Left ventricle myocardium inferior (tissue), 1 donor: ENCODE measurements at regions not wholly inside any gene's neighbourhood (a gene's known extent, or its start where the extent isn't known, plus 50 kb on each side); places are given as distances from the start of the nearest gene placed in this dataset.

Source experiments
- DNase-seq: peaks from one replicate; pipeline ENCODE4 v3.0.0-alpha.2; 2020
- H3K27ac ChIP-seq: fragments of 200-600 bp; replicated peaks from 2 replicates; pipeline ENCODE4 v1.8.0; 2021
- H3K27me3 ChIP-seq: fragments of 200-600 bp; 2 replicates; pipeline ENCODE4 v1.8.0; 2021; ENCODE audit warnings: low read depth
- H3K36me3 ChIP-seq: fragments of 200-600 bp; 2 replicates; pipeline ENCODE4 v1.8.0; 2021
- H3K4me1 ChIP-seq: fragments of 200-600 bp; 2 replicates; pipeline ENCODE4 v1.8.0; 2021
- H3K4me3 ChIP-seq: fragments of 200-600 bp; 2 replicates; pipeline ENCODE4 v1.8.0; 2021; ENCODE audit warnings: mild to moderate bottlenecking, moderate library complexity
- H3K9me3 ChIP-seq: fragments of 200-600 bp; replicated peaks from 2 replicates; pipeline ENCODE4 v1.8.0; 2021
- intact Hi-C: fragments of 100-400 bp; cut with micrococcal nuclease; formaldehyde crosslinking; loops from one replicate; pipeline ENCODE4 v1.11.0; 2022
- TF ChIP-seq, protein P1 (sequence below): fragments of 200-600 bp; IDR thresholded peaks from 2 replicates; pipeline ENCODE4 v1.8.0; 2021; ENCODE audit warnings: antibody characterized with exemption, mild to moderate bottlenecking, borderline replicate concordance
- donor health status: DM: no; HTN: yes; CAD: no; lungs with severe emphysema.

GRCh38 chr10:130655313-130656186 is 519.4 kb downstream of the GLRX3 start:
- peaks cover 19% of the 10 kb centered on the region for H3K27me3 ChIP-seq
- H3K36me3 ChIP-seq, result no peaks in the 10 kb centered on the region
- DNase-seq, result no peak
- H3K4me3 ChIP-seq, result no peak overlapping the region
- no peaks in the 10 kb centered on the region for H3K9me3 ChIP-seq
- intact Hi-C loops, result no loop called here
- TF ChIP-seq, protein P1, sequence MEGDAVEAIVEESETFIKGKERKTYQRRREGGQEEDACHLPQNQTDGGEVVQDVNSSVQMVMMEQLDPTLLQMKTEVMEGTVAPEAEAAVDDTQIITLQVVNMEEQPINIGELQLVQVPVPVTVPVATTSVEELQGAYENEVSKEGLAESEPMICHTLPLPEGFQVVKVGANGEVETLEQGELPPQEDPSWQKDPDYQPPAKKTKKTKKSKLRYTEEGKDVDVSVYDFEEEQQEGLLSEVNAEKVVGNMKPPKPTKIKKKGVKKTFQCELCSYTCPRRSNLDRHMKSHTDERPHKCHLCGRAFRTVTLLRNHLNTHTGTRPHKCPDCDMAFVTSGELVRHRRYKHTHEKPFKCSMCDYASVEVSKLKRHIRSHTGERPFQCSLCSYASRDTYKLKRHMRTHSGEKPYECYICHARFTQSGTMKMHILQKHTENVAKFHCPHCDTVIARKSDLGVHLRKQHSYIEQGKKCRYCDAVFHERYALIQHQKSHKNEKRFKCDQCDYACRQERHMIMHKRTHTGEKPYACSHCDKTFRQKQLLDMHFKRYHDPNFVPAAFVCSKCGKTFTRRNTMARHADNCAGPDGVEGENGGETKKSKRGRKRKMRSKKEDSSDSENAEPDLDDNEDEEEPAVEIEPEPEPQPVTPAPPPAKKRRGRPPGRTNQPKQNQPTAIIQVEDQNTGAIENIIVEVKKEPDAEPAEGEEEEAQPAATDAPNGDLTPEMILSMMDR, result no peak
- no peak overlapping the region for H3K27ac ChIP-seq
- H3K4me1 ChIP-seq, result no peaks in the 10 kb centered on the region

- TF ChIP-seq, protein P1, result no peak
- DNase-seq, result no peak
- intact Hi-C loops, result no loop called here
- Histone ChIP-seq H3K27me3 (peaks cover 19% of the 10 kb centered on the region), H3K36me3 (no peaks in the 10 kb centered on the region), H3K4me3 (no peak overlapping the region), H3K27ac (no peak overlapping the region), H3K4me1 (no peaks in the 10 kb centered on the region), H3K9me3 (no peaks in the 10 kb centered on the region)
Observed at GRCh38 chr10:130656187-130656575, 520.0 kb downstream of the GLRX3 start.

DNA sequence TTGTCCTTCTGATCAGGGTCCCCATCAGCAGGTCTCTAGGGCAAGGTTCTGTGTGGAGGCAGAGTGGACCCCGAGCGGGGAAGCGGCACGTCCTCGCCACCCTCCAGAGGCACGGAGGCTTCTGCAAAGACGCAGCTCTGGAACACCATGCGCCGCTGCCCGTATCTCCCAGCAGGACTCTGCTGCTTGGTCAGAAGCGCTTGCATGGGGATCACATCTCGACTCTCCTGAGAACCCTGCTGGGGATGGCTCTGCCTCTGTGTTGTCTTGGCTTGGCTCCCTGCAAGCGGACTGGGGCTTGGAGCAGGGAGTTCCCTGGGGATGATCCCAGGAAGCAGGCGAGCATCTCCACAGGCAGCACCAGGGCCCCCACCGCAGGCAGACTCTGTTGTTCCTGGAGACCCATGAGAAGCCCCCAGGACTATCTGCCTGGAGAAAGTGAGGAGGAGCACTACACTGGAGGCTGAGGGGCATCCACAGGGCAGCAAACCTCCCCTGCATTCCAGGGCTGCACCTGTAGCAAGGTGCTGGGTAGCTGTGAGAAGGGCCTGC is 520.5 kb downstream of the GLRX3 start:
- no peak for DNase-seq
- Histone ChIP-seq H3K4me3 (no peak overlapping the region), H3K27me3 (peaks cover 19% of the 10 kb centered on the region), H3K4me1 (no peaks in the 10 kb centered on the region), H3K36me3 (no peaks in the 10 kb centered on the region), H3K27ac (no peak overlapping the region), H3K9me3 (no peaks in the 10 kb centered on the region)
- TF ChIP-seq, protein P1, result no peak
- intact Hi-C loops, result no loop called here

- no peak overlapping the region for H3K27ac ChIP-seq
- H3K36me3 ChIP-seq, result no peaks in the 10 kb centered on the region
- peaks cover 25% of the 10 kb centered on the region for H3K27me3 ChIP-seq
- H3K4me3 ChIP-seq, result no peak overlapping the region
- intact Hi-C loops, result no loop called here
- TF ChIP-seq, protein P1, result no peak
- H3K9me3 ChIP-seq, result no peaks in the 10 kb centered on the region
- no peak for DNase-seq
- no peaks in the 10 kb centered on the region for H3K4me1 ChIP-seq
Observed at GRCh38 chr10:130658687-130659290, 522.6 kb downstream of the GLRX3 start.

DNA sequence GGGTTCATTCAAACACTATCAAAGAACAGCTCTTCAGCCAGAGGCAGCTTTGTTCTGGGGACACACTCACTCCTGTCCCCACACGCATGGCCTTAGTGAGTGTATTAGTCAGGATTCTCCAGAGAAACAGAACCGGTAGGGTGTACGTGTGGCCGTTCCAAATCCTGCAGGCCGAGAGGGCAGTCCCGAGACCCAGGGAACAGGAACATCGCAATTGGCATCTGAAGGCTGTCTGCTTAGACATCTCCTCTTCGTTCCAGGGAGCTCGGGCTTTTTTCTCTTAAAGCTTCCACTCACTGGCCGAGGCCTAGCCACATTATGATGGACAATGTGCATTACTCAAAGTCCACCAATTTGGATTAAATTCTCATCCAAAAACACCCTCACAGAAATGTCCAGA is 523.3 kb downstream of the GLRX3 start:
- TF ChIP-seq, protein P1, result no peak
- Histone ChIP-seq H3K27me3 (peaks cover 25% of the 10 kb centered on the region), H3K27ac (no peak overlapping the region), H3K9me3 (no peaks in the 10 kb centered on the region), H3K4me1 (no peaks in the 10 kb centered on the region), H3K4me3 (no peak overlapping the region), H3K36me3 (no peaks in the 10 kb centered on the region)
- intact Hi-C loops, result no loop called here
- no peak for DNase-seq
